ENCODE measurements at regions not wholly inside any gene's neighbourhood (a gene's known extent, or its start where the extent isn't known, plus 50 kb on each side); places are given as distances from the start of the nearest gene placed in this dataset.
A peak's percentile ranks its signal among the peaks of the same experiment; 100 is the strongest.

GRCh38 chr4:111788099-111788498 is 357.2 kb upstream of the FAM241A start:
- peak overlapping the region in 2 of 5 donors; percentile 4 to 18 for H3K4me3 ChIP-seq
- ATAC-seq (replicated peaks in 6 of 8) = peak in 2 of 8 experiments; percentile 24 to 33
- in situ Hi-C loops (cut with MboI; ENCODE audit: low pct_unique_long_range_greater_than_20kb in 2 of 9, low sequenced_read_pairs in 9 of 9, unreplicated experiment in 9 of 9) = no loop called here
- H3K4me1 ChIP-seq (replicated peaks in 1 of 2) = peaks cover 0 to 4% of the 10 kb centered on the region in 2 donors
- no peak overlapping the region for H3K27ac ChIP-seq
- 34 to 100% (median 92%) methylated on average over 1 to 10 of the region's 21 CpGs; no CpG with 5 or more reads in 2 of the 10 experiments for WGBS, 10 experiments

DNA sequence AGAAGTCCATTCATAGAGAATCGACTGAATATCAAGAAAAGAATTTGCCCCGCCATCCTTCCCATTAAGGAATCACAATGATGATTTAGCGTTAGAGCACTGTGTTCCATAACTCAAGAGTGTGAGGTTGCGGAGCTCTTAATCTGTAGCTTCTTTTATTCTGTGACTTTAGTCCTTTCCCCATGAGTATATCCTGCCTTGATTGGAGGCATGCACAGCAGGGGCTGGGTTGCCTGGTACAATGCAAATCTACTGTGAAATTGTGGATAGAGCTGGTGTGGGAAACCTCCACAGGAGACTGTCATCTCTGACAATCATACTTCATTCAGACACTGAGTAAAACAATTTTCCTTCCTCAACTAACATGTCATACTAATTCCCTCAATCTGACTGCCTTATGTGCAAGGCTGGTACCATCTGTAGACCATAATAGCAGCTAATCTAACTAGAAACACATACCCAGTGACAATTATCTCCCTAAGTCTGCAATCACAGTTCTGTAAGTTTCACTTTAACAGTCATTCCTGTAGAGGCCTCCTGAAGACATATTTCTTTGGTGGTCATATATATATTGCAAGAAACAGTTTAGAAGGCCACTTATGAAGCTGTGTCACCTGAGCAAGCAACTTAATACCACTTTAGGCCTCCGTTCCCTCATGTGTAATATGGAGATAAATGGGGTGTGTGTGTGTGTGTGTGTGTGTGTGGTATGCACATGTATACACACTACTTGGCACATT is 355.2 kb upstream of the FAM241A start:
- in situ Hi-C loops (cut with MboI; ENCODE audit: low pct_unique_long_range_greater_than_20kb in 2 of 9, low sequenced_read_pairs in 9 of 9, unreplicated experiment in 9 of 9) = no loop called here

DNA sequence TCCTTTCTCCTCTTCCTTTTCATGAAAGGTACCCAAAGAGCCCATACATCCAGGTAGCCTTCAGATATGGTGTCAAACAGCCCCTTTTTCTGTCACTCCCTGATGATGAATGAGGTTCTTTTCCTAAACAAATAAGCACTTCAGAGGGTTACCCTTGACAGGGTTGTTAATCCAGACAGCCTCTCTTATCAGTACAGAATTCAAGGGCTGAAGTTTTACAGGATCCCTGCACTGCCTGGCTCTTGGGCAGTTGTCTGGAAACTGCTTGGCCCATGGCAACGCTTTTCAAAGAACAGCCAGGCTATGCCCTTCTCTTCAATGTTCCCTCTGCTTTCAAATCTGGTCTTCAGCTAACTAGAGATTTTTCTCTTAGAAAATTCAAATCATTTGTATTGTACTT is 352.6 kb upstream of the FAM241A start:
- Histone ChIP-seq H3K4me3 (no peak overlapping the region), H3K4me1 (replicated peaks in 1 of 2) (peaks cover 0 to 7% of the 10 kb centered on the region in 2 donors), H3K27ac (no peak overlapping the region)
- WGBS, 10 experiments = 14 to 100% (median 50%) methylated on average over 1 of the region's 1 CpG; no CpG with 5 or more reads in 4 of the 10 experiments
- ATAC-seq (replicated peaks in 6 of 8) = peak in 2 of 8 experiments; percentile 55 to 95
- in situ Hi-C loops (cut with MboI; ENCODE audit: low pct_unique_long_range_greater_than_20kb in 2 of 9, low sequenced_read_pairs in 9 of 9, unreplicated experiment in 9 of 9) = no loop called here

More for the DNA sequence above, 355.2 kb upstream of the FAM241A start:
- no peak overlapping the region for H3K27ac ChIP-seq
- no peak overlapping the region for H3K4me3 ChIP-seq
- WGBS, 10 experiments = 65 to 100% (median 92%) methylated on average over 1 to 3 of the region's 5 CpGs; no CpG with 5 or more reads in 1 of the 10 experiments
- ATAC-seq (replicated peaks in 6 of 8) = no peak
- H3K4me1 ChIP-seq (replicated peaks in 1 of 2) = peaks cover 0 to 4% of the 10 kb centered on the region in 2 donors

DNA sequence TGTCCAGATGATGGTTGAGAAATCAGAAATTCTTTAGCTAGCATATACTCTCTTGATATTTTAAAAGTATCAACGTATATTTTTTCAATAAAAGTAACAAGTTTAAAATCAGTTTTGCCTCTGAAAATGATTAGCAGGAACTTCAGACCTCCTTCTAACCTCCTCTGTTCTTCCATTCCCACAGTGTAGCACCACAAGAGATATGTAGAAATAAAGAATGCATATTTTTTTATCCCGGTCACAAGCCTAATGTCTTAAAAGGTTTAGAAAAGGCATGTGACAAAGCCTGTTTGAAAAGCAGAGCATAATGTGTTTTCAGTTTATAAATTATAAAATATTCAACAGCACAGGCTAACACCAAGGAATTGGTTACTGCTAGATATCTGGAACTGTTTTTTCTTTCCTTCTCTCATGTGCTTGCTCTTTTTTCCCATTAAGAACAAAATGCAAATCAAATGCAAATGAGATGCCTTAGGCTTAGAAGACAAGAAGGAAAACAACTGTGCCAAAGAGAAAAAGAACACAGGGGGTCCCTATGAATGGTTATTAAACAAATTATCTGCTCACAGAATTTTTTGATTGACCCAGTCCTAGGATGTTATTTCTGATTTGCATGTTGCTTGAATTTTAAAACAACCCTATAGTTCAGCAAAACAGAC is 351.7 kb upstream of the FAM241A start:
- H3K4me1 ChIP-seq (replicated peaks in 1 of 2) = peaks cover 0 to 8% of the 10 kb centered on the region in 2 donors
- no peak overlapping the region for H3K4me3 ChIP-seq
- in situ Hi-C loops (cut with MboI; ENCODE audit: low pct_unique_long_range_greater_than_20kb in 2 of 9, low sequenced_read_pairs in 9 of 9, unreplicated experiment in 9 of 9) = no loop called here
- H3K27ac ChIP-seq = no peak overlapping the region
- WGBS, 10 experiments = 7 to 100% (median 31%) methylated on average over 1 to 2 of the region's 2 CpGs; no CpG with 5 or more reads in 2 of the 10 experiments
- peak in 3 of 8 experiments; percentile 42 to 69 (median 64) for ATAC-seq (replicated peaks in 6 of 8)

DNA sequence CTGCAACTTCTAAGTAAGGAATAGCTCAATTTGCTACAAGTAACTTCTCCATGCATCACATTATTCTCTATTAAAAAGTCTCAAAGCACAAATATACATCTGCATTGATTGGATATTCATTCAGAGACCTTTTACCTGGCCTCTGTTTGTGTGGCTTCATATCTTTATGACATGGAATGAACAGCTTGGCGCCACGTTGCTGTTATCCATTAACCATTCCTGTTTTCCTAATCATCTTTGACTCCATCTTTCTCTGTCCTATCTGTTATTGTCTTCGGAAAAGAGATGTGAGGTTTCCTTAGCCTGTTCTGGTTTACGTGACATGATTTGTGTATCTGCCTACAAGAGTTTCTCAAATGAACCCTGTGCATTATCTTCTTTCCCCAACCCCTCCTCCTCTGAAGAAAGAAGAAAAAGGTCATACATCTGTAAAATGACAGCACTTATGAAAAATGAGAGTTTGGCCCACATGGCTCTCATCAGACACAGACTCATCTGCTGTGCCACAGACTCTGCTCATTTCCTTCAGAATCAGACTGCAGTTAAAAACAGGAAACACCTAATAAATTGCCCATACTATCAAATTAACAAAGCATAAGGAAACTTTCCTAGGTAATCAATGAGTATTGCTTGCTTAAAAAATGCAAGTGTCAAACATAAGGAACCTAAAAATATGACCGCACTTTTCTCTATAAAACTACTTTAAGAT is 347.6 kb upstream of the FAM241A start:
- no peak overlapping the region for H3K27ac ChIP-seq
- in situ Hi-C loops (cut with MboI; ENCODE audit: low pct_unique_long_range_greater_than_20kb in 2 of 9, low sequenced_read_pairs in 9 of 9, unreplicated experiment in 9 of 9) = no loop called here
- H3K4me3 ChIP-seq = no peak overlapping the region
- H3K4me1 ChIP-seq (replicated peaks in 1 of 2) = peaks cover 0 to 7% of the 10 kb centered on the region in 2 donors
- peak in 2 of 8 experiments; percentile 13 to 41 for ATAC-seq (replicated peaks in 6 of 8)
- WGBS, 10 experiments = 50 to 100% (median 90%) methylated on average over 1 to 5 of the region's 5 CpGs; no CpG with 5 or more reads in 1 of the 10 experiments

DNA sequence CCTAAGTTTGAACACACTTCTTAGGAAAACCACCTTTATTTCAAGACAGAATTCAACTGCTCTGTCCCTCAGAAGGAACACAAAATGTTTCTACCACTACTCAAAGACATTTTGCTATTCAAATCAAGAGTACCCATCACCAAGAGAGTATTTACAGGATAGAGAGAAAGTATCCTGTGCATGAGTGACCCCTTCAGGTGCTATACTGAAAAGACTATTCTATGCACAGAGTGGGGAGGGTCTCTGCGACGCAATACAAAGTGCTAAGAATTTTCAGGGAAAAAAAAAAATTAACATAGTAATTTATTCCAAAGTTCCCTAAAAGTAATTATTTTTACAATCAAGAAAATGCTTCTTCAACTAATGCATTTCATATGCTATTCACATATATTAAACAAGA is 346.4 kb upstream of the FAM241A start:
- in situ Hi-C loops (cut with MboI; ENCODE audit: low pct_unique_long_range_greater_than_20kb in 2 of 9, low sequenced_read_pairs in 9 of 9, unreplicated experiment in 9 of 9) = no loop called here
- 60 to 100% (median 79%) methylated on average over 1 to 2 of the region's 2 CpGs; no CpG with 5 or more reads in 1 of the 10 experiments for WGBS, 10 experiments
- Histone ChIP-seq H3K27ac (no peak overlapping the region), H3K4me1 (replicated peaks in 1 of 2) (peaks cover 0 to 4% of the 10 kb centered on the region in 2 donors), H3K4me3 (no peak overlapping the region)
- no peak for ATAC-seq (replicated peaks in 6 of 8)

GRCh38 chr4:111800551-111800950 is 344.7 kb upstream of the FAM241A start:
- H3K27ac ChIP-seq = no peak overlapping the region
- no peak for ATAC-seq (replicated peaks in 6 of 8)
- in situ Hi-C loops (cut with MboI; ENCODE audit: low pct_unique_long_range_greater_than_20kb in 2 of 9, low sequenced_read_pairs in 9 of 9, unreplicated experiment in 9 of 9) = no loop called here
- H3K4me1 ChIP-seq (replicated peaks in 1 of 2) = peaks cover 0 to 4% of the 10 kb centered on the region in 2 donors
- WGBS, 10 experiments = 75 to 100% (median 95%) methylated on average over 1 to 2 of the region's 2 CpGs; no CpG with 5 or more reads in 1 of the 10 experiments
- no peak overlapping the region for H3K4me3 ChIP-seq

- peaks cover 0 to 4% of the 10 kb centered on the region in 2 donors for H3K4me1 ChIP-seq (replicated peaks in 1 of 2)
- WGBS, 10 experiments = 23 to 100% (median 82%) methylated on average over 1 to 3 of the region's 3 CpGs
- in situ Hi-C loops (cut with MboI; ENCODE audit: low pct_unique_long_range_greater_than_20kb in 2 of 9, low sequenced_read_pairs in 9 of 9, unreplicated experiment in 9 of 9) = no loop called here
- H3K4me3 ChIP-seq = no peak overlapping the region
- ATAC-seq (replicated peaks in 6 of 8) = peak in 2 of 8 experiments; percentile 41 to 46
- no peak overlapping the region for H3K27ac ChIP-seq
Measured at GRCh38 chr4:111802191-111802590, 343.1 kb upstream of the FAM241A start.

GRCh38 chr4:111806331-111806730 is 338.9 kb upstream of the FAM241A start:
- ATAC-seq (replicated peaks in 6 of 8) = peak in 2 of 8 experiments; percentile 36 to 49
- 64 to 96% (median 68%) methylated on average over 1 to 4 of the region's 5 CpGs; no CpG with 5 or more reads in 3 of the 10 experiments for WGBS, 10 experiments
- no peak overlapping the region for H3K27ac ChIP-seq
- in situ Hi-C loops (cut with MboI; ENCODE audit: low pct_unique_long_range_greater_than_20kb in 2 of 9, low sequenced_read_pairs in 9 of 9, unreplicated experiment in 9 of 9) = no loop called here
- H3K4me1 ChIP-seq (replicated peaks in 1 of 2) = no peaks in the 10 kb centered on the region
- H3K4me3 ChIP-seq = no peak overlapping the region

DNA sequence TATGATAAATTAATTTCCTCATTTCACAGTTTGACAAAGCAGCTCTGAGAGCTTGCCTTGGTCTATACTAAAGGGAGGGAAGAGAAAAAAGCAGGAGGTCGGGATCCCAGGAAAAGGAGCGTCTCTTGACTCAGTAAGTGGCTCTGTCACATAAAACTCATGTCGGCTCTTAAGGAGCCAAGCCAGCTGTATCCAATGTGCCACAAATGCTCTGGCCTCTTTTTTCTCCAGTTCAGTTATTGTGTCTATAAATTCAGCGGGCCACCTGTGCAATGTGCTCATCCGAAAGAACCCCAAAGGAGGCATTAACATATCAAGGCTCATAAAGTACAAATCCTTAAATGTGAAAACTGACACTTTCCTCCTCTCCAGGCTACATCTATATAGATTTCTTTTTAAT is 337.7 kb upstream of the FAM241A start:
- ATAC-seq (replicated peaks in 6 of 8) = no peak
- in situ Hi-C loops (cut with MboI; ENCODE audit: low pct_unique_long_range_greater_than_20kb in 2 of 9, low sequenced_read_pairs in 9 of 9, unreplicated experiment in 9 of 9) = no loop called here
- H3K4me1 ChIP-seq (replicated peaks in 1 of 2) = no peaks in the 10 kb centered on the region
- no peak overlapping the region for H3K4me3 ChIP-seq
- 54 to 100% (median 71%) methylated on average over 1 to 5 of the region's 5 CpGs for WGBS, 10 experiments
- H3K27ac ChIP-seq = no peak overlapping the region

DNA sequence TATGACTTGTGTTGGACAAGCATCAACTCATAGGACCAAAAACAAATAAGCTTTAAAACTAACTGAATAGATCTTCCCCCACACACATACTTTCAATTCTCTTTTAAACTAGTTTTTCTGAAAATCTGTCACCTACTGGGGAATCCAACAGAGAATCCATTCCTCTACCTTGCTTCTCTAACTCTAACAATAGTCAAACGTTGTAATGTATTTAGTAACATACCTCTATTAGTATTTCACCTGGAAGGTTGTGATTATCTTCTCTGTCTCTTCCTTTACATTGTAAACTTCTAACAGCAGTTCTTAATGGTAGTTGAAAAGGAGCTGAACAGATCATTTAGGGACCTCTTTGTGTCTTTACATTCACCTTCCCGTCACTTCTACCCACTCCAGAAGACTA is 337.1 kb upstream of the FAM241A start:
- H3K27ac ChIP-seq = no peak overlapping the region
- in situ Hi-C loops (cut with MboI; ENCODE audit: low pct_unique_long_range_greater_than_20kb in 2 of 9, low sequenced_read_pairs in 9 of 9, unreplicated experiment in 9 of 9) = no loop called here
- H3K4me1 ChIP-seq (replicated peaks in 1 of 2) = no peaks in the 10 kb centered on the region
- ATAC-seq (replicated peaks in 6 of 8) = no peak
- 33 to 83% (median 56%) methylated on average over 1 to 2 of the region's 2 CpGs; no CpG with 5 or more reads in 2 of the 10 experiments for WGBS, 10 experiments
- no peak overlapping the region for H3K4me3 ChIP-seq

- 44 to 94% (median 77%) methylated on average over 1 to 2 of the region's 2 CpGs; no CpG with 5 or more reads in 5 of the 10 experiments for WGBS, 10 experiments
- ATAC-seq (replicated peaks in 6 of 8) = peak in 1 of 8 experiments; percentile 48
- Histone ChIP-seq H3K4me1 (replicated peaks in 1 of 2) (no peaks in the 10 kb centered on the region), H3K27ac (no peak overlapping the region), H3K4me3 (no peak overlapping the region)
- in situ Hi-C loops (cut with MboI; ENCODE audit: low pct_unique_long_range_greater_than_20kb in 2 of 9, low sequenced_read_pairs in 9 of 9, unreplicated experiment in 9 of 9) = no loop called here
Measured at GRCh38 chr4:111811661-111812060, 333.6 kb upstream of the FAM241A start.

- Histone ChIP-seq H3K4me3 (no peak overlapping the region), H3K27ac (no peak overlapping the region), H3K4me1 (replicated peaks in 1 of 2) (no peaks in the 10 kb centered on the region)
- 58 to 90% (median 87%) methylated on average over 1 to 3 of the region's 3 CpGs; no CpG with 5 or more reads in 1 of the 10 experiments for WGBS, 10 experiments
- in situ Hi-C loops (cut with MboI; ENCODE audit: low pct_unique_long_range_greater_than_20kb in 2 of 9, low sequenced_read_pairs in 9 of 9, unreplicated experiment in 9 of 9) = no loop called here
- peak in 3 of 8 experiments; percentile 28 to 94 (median 60) for ATAC-seq (replicated peaks in 6 of 8)
Measured at GRCh38 chr4:111812114-111812513, 333.1 kb upstream of the FAM241A start.

Data from motor neuron (in vitro differentiated cells).